SK-N-SH treated with all-trans-retinoic acid at 6 μM for 48 hours (cell line): ENCODE measurements at regions not wholly inside any gene's neighbourhood (a gene's known extent, or its start where the extent isn't known, plus 50 kb on each side); places are given as distances from the start of the nearest gene placed in this dataset.

Experiments used
- ATAC-seq: fragments of 200-7000 bp; cut with Tn5 transposase; 3 replicates; pipeline ENCODE4 v1.9.1; 2020; ENCODE audit warnings: mild to moderate bottlenecking, moderate library complexity
- ARNTL ChIP-seq: fragments of 450-650 bp; formaldehyde crosslinking; IDR thresholded peaks from 2 replicates; pipeline ENCODE4 v1.5.0; 2020; ENCODE audit warnings: low read depth, mild to moderate bottlenecking, moderate library complexity, borderline replicate concordance
- CREB5 ChIP-seq: fragments of 250-450 bp; sonication (Bioruptor Pico); IDR thresholded peaks from 2 replicates; pipeline ENCODE4 v1.5.1; 2020; ENCODE audit warnings: low read depth, mild to moderate bottlenecking, moderate library complexity
- CSDC2 ChIP-seq: fragments of 250-450 bp; sonication (Bioruptor Pico); IDR thresholded peaks from 2 replicates; pipeline ENCODE4 v1.5.0; 2020; ENCODE audit warnings: mild to moderate bottlenecking, moderate library complexity
- ESRRG ChIP-seq: fragments of 250-450 bp; sonication (Bioruptor Pico); IDR thresholded peaks from 2 replicates; pipeline ENCODE4 v1.6.1; 2021; ENCODE audit warnings: mild to moderate bottlenecking
- GLIS3 ChIP-seq: fragments of 250-450 bp; sonication (Bioruptor Pico); IDR thresholded peaks from 2 replicates; pipeline ENCODE4 v1.5.0; 2020; ENCODE audit warnings: mild to moderate bottlenecking, moderate library complexity
- ISL1 ChIP-seq: fragments of 250-450 bp; sonication (Bioruptor Pico); IDR thresholded peaks from 2 replicates; pipeline ENCODE4 v2.1.2; 2022; ENCODE audit warnings: mild to moderate bottlenecking, moderate library complexity
- OSR1 ChIP-seq: fragments of 250-450 bp; sonication (Bioruptor Pico); IDR thresholded peaks from 2 replicates; pipeline ENCODE4 v1.8.0; 2022; ENCODE audit warnings: moderate library complexity, mild to moderate bottlenecking, inconsistent platforms
- PPARA ChIP-seq: fragments of 250-450 bp; sonication (Bioruptor Pico); IDR thresholded peaks from 2 replicates; pipeline ENCODE4 v1.5.0; 2020; ENCODE audit warnings: mild to moderate bottlenecking, borderline replicate concordance
- TCF4 ChIP-seq: fragments of 250-450 bp; sonication (Bioruptor Pico); IDR thresholded peaks from 2 replicates; pipeline ENCODE4 v1.8.0; 2021; ENCODE audit warnings: mild to moderate bottlenecking, moderate library complexity, borderline replicate concordance
- TOX ChIP-seq: fragments of 250-450 bp; sonication (Bioruptor Pico); IDR thresholded peaks from 2 replicates; pipeline ENCODE4 v1.8.0; 2021; ENCODE audit warnings: mild to moderate bottlenecking, moderate library complexity, borderline replicate concordance
- ZFP30 ChIP-seq: fragments of 450-650 bp; formaldehyde crosslinking; IDR thresholded peaks from 2 replicates; pipeline ENCODE4 v1.5.0; 2022; ENCODE audit warnings: mild to moderate bottlenecking, moderate library complexity
- ZNF565 ChIP-seq: fragments of 450-650 bp; formaldehyde crosslinking; conservative IDR thresholded peaks from 2 replicates; pipeline ENCODE4 v1.5.0; 2020; ENCODE audit warnings: low read depth, mild to moderate bottlenecking, moderate library complexity
- TF ChIP-seq, protein P1 (sequence below): fragments of 250-450 bp; sonication (Bioruptor Pico); IDR thresholded peaks from 2 replicates; pipeline ENCODE4 v1.5.1; 2021; ENCODE audit warnings: mild to moderate bottlenecking, moderate library complexity
- TF ChIP-seq, protein P2 (sequence below): fragments of 250-450 bp; sonication (Bioruptor Pico); IDR thresholded peaks from 2 replicates; pipeline ENCODE4 v1.8.0; 2020; ENCODE audit warnings: mild to moderate bottlenecking, moderate library complexity, borderline replicate concordance
- TF ChIP-seq, protein P3 (sequence below): fragments of 250-450 bp; sonication (Bioruptor Pico); IDR thresholded peaks from 2 replicates; pipeline ENCODE4 v1.8.0; 2021; ENCODE audit warnings: low read depth, mild to moderate bottlenecking, moderate library complexity, borderline replicate concordance

DNA sequence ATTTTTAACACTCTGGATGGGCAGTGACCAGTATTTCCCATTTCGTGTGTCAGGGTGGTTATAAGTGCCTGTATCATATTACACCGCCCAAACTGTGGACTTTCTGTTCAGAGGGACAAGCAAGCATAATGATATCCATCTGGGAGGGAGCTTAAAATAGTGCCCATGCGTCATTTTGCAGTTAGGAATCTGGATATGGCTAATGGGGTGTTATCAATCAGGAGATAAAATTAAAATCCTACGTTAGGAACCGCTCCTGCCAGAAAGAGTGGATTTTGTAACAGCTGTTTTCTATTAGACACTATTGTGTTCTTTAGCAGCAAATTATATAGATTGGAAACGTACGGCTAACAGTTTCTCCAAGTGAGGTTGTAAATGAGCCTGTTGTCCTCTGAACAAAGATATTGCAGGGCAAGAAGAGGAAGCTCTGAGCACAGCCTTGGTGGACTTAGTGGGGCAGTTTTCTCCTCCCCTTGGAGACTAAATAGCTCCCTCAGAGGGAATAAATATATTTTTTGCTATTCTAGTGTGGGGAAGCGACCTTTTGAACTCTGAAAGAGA is 160.4 kb downstream of the SPATA31D1 start (continued):
- TF ChIP-seq, protein P1, sequence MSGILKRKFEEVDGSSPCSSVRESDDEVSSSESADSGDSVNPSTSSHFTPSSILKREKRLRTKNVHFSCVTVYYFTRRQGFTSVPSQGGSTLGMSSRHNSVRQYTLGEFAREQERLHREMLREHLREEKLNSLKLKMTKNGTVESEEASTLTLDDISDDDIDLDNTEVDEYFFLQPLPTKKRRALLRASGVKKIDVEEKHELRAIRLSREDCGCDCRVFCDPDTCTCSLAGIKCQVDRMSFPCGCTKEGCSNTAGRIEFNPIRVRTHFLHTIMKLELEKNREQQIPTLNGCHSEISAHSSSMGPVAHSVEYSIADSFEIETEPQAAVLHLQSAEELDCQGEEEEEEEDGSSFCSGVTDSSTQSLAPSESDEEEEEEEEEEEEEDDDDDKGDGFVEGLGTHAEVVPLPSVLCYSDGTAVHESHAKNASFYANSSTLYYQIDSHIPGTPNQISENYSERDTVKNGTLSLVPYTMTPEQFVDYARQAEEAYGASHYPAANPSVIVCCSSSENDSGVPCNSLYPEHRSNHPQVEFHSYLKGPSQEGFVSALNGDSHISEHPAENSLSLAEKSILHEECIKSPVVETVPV (CRISPR knock-in tag) = peak; percentile 68; the same call in 1 of the 2 replicates
- TF ChIP-seq CREB5 (peak; percentile 42; the same call in 1 of the 2 replicates), OSR1 (CRISPR knock-in tag) (no peak), ZFP30 (CRISPR knock-in tag) (no peak)

GRCh38 chr9:82149501-82149946 is 161.0 kb downstream of the SPATA31D1 start:
- ATAC-seq = peak; percentile 88
- TF ChIP-seq TCF4 (CRISPR knock-in tag) (no peak), ESRRG (CRISPR knock-in tag) (no peak), ISL1 (0 out of 2 replicates have a peak, but pooled peaks have one; percentile 5), CREB5 (0 out of 2 replicates have a peak, but pooled peaks have one; percentile 13)
- TF ChIP-seq, protein P1 (CRISPR knock-in tag) = peak; percentile 40; the same call in 1 of the 2 replicates

GRCh38 chr9:82152181-82152580 is 163.6 kb downstream of the SPATA31D1 start:
- peak; percentile 82; the same call in 1 of the 2 replicates for TF ChIP-seq TOX (CRISPR knock-in tag)
- TF ChIP-seq, protein P2, sequence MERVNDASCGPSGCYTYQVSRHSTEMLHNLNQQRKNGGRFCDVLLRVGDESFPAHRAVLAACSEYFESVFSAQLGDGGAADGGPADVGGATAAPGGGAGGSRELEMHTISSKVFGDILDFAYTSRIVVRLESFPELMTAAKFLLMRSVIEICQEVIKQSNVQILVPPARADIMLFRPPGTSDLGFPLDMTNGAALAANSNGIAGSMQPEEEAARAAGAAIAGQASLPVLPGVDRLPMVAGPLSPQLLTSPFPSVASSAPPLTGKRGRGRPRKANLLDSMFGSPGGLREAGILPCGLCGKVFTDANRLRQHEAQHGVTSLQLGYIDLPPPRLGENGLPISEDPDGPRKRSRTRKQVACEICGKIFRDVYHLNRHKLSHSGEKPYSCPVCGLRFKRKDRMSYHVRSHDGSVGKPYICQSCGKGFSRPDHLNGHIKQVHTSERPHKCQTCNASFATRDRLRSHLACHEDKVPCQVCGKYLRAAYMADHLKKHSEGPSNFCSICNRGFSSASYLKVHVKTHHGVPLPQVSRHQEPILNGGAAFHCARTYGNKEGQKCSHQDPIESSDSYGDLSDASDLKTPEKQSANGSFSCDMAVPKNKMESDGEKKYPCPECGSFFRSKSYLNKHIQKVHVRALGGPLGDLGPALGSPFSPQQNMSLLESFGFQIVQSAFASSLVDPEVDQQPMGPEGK (CRISPR knock-in tag) = no peak
- no peak for ATAC-seq

GRCh38 chr9:82153032-82153431 is 164.5 kb downstream of the SPATA31D1 start:
- TF ChIP-seq, protein P3, sequence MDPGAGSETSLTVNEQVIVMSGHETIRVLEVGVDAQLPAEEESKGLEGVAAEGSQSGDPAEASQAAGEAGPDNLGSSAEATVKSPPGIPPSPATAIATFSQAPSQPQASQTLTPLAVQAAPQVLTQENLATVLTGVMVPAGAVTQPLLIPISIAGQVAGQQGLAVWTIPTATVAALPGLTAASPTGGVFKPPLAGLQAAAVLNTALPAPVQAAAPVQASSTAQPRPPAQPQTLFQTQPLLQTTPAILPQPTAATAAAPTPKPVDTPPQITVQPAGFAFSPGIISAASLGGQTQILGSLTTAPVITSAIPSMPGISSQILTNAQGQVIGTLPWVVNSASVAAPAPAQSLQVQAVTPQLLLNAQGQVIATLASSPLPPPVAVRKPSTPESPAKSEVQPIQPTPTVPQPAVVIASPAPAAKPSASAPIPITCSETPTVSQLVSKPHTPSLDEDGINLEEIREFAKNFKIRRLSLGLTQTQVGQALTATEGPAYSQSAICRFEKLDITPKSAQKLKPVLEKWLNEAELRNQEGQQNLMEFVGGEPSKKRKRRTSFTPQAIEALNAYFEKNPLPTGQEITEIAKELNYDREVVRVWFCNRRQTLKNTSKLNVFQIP = no peak
- TF ChIP-seq GLIS3 (CRISPR knock-in tag) (no peak), CREB5 (no peak), ZNF565 (CRISPR knock-in tag) (no peak), ZFP30 (CRISPR knock-in tag) (no peak), CSDC2 (CRISPR knock-in tag) (no peak), PPARA (CRISPR knock-in tag) (no peak), ARNTL (CRISPR knock-in tag) (no peak), TCF4 (CRISPR knock-in tag) (no peak), ESRRG (CRISPR knock-in tag) (no peak)
- TF ChIP-seq, protein P1 (CRISPR knock-in tag) = no peak
- ATAC-seq = no peak
